Retinal pigment epithelial cell (primary cell): ENCODE measurements at regions not wholly inside any gene's neighbourhood (a gene's known extent, or its start where the extent isn't known, plus 50 kb on each side); places are given as distances from the start of the nearest gene placed in this dataset.

Source experiments
- DNase-seq: peaks from one replicate; pipeline ENCODE4 v3.0.0-alpha.2; 2010; ENCODE audit warnings: low read depth
- H3K4me3 ChIP-seq: 2 replicates; pipeline ENCODE4 v1.5.1; 2011; ENCODE audit warnings: mild to moderate bottlenecking, low read length, control low read depth, moderate library complexity
- TF ChIP-seq, protein P1 (sequence below): conservative IDR thresholded peaks from 2 replicates; pipeline ENCODE4 v1.5.1; 2011; ENCODE audit warnings: low read depth, low read length, control low read depth, inconsistent platforms

GRCh38 chr10:107585630-107586029 lies 421.1 kb upstream of the SORCS1 start:
- DNase-seq: no peak
- H3K4me3 ChIP-seq: no peak overlapping the region
- TF ChIP-seq, protein P1, sequence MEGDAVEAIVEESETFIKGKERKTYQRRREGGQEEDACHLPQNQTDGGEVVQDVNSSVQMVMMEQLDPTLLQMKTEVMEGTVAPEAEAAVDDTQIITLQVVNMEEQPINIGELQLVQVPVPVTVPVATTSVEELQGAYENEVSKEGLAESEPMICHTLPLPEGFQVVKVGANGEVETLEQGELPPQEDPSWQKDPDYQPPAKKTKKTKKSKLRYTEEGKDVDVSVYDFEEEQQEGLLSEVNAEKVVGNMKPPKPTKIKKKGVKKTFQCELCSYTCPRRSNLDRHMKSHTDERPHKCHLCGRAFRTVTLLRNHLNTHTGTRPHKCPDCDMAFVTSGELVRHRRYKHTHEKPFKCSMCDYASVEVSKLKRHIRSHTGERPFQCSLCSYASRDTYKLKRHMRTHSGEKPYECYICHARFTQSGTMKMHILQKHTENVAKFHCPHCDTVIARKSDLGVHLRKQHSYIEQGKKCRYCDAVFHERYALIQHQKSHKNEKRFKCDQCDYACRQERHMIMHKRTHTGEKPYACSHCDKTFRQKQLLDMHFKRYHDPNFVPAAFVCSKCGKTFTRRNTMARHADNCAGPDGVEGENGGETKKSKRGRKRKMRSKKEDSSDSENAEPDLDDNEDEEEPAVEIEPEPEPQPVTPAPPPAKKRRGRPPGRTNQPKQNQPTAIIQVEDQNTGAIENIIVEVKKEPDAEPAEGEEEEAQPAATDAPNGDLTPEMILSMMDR: no peak

GRCh38 chr10:107583974-107584373 lies 419.5 kb upstream of the SORCS1 start:
- TF ChIP-seq, protein P1: no peak
- no peak for DNase-seq
- no peak overlapping the region for H3K4me3 ChIP-seq

DNA sequence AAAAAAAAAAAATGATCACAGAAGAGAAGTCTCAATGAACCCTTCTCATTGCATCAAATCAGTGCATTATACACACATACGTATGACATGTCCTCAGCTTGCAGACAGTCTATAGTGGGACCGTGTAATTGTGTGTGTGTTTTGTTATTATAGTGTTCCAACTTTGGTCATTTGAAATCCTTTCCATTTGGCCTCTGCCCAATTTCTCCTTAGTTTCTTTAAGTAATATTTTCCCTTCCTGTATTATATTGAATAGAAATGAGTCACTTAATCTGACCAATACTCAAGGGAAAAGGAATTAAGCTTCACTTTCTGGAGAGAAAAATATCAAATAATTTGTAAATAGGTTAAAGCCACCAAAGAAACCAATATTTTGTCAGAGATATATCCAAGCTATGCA lies 415.5 kb upstream of the SORCS1 start:
- TF ChIP-seq, protein P1: no peak
- DNase-seq: peak; percentile 63

GRCh38 chr10:107577221-107577620 lies 412.7 kb upstream of the SORCS1 start:
- no peak for DNase-seq
- H3K4me3 ChIP-seq: no peak overlapping the region
- TF ChIP-seq, protein P1: no peak

More for the DNA sequence above, 415.5 kb upstream of the SORCS1 start:
- H3K4me3 ChIP-seq: no peak overlapping the region

DNA sequence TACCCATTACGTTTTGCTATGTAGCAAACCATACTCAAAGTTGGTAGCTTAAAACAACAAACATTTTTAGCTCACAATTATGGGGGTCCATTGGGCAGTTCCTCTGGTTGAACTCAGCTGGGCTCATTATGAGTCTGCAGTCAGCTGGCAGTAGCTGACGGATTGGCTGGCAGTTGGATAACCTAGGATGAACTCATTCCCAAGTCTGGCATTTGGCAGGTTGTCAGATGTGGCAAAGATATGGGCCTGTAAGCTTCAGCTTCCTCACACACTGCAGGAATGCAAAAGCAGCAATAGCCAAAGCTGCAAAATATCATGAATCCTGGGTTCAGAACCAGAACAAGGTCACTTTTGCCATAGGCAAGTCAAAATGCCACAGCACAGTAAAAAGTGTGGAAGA lies 412.2 kb upstream of the SORCS1 start:
- peak; percentile 76 for DNase-seq
- H3K4me3 ChIP-seq: no peak overlapping the region
- TF ChIP-seq, protein P1: no peak

DNA sequence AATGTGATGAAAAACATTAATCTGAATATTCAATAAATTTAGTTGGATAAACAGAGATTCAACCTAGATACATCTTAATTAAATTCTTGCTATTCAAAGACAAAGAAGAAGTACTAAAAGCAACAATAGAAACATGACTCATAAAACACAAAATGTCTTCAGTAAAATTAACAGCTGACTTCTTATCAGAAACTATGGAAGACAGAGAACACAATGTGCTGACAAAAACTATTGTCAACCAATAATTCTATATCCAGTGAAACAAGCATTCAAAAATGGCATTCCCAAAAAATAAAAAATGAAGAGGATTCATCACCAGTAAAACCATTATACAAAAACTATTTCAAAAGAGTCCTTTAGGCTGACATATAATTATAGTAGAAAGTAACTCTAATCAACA lies 400.5 kb upstream of the SORCS1 start:
- no peak overlapping the region for H3K4me3 ChIP-seq
- DNase-seq: no peak
- TF ChIP-seq, protein P1: no peak

DNA sequence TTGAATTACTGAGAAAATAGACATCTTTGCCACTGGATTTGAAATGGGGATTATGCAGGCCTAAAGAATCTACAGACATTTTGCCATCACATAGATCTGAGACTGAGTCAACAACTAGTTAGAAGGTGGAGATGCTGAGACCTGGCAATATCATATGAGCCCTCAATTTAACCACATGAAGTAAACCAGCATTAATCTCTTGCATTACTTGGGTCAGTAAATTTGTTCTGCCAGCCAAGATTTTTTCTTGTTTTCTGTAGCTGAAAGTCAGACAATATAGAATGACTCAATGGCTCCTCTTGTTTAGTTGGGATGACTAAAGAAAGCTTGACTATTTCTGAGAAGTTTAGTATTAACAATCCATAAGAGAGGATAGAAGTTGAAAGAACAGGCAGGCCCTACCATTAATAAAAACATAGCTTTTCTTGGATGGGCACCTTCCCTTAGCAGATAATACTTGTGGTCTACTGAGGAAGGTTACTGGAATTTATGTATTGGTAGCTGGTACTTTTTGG lies 396.7 kb upstream of the SORCS1 start:
- H3K4me3 ChIP-seq: no peak overlapping the region
- TF ChIP-seq, protein P1: no peak
- DNase-seq: peak; percentile 58
